ENCODE measurements at regions not wholly inside any gene's neighbourhood (a gene's known extent, or its start where the extent isn't known, plus 50 kb on each side); places are given as distances from the start of the nearest gene placed in this dataset.
"Not testable (repeated sequence)": the region's sequence is repeated elsewhere in the genome, so short reads cannot be mapped to it uniquely, and the experiment has no call there.

- H3K27ac ChIP-seq: no peak overlapping the region
Observed at GRCh38 chr2:87401726-87402345, 346.1 kb upstream of the PLGLB2 start.

GRCh38 chr2:87403893-87404175 is 344.1 kb upstream of the PLGLB2 start:
- no peak for DNase-seq (ENCODE audit: low read depth, low spot score)
- no peak overlapping the region for H3K27ac ChIP-seq

More at GRCh38 chr2:87401726-87402345, 346.1 kb upstream of the PLGLB2 start:
- no peak for DNase-seq (ENCODE audit: low read depth, low spot score)

GRCh38 chr2:87404411-87405255 is 343.3 kb upstream of the PLGLB2 start:
- DNase-seq (ENCODE audit: low read depth, low spot score); H3K27ac ChIP-seq: not testable (repeated sequence)

GRCh38 chr2:87405531-87406216 is 342.2 kb upstream of the PLGLB2 start:
- not testable (repeated sequence) for H3K27ac ChIP-seq; DNase-seq (ENCODE audit: low read depth, low spot score)

- DNase-seq (ENCODE audit: low read depth, low spot score): not testable (repeated sequence)
Observed at GRCh38 chr2:87406406-87407175, 341.3 kb upstream of the PLGLB2 start.

GRCh38 chr2:87409601-87410000 is 338.3 kb upstream of the PLGLB2 start:
- H3K27ac ChIP-seq; DNase-seq (ENCODE audit: low read depth, low spot score): not testable (repeated sequence)

More at GRCh38 chr2:87406406-87407175, 341.3 kb upstream of the PLGLB2 start:
- H3K27ac ChIP-seq: not testable (repeated sequence)

GRCh38 chr2:87410371-87410770 is 337.5 kb upstream of the PLGLB2 start:
- DNase-seq (ENCODE audit: low read depth, low spot score); H3K27ac ChIP-seq: not testable (repeated sequence)

GRCh38 chr2:87412036-87412820 is 335.7 kb upstream of the PLGLB2 start:
- not testable (repeated sequence) for H3K27ac ChIP-seq; DNase-seq (ENCODE audit: low read depth, low spot score)

- not testable (repeated sequence) for DNase-seq (ENCODE audit: low read depth, low spot score); H3K27ac ChIP-seq
Observed at GRCh38 chr2:87414331-87414730, 333.6 kb upstream of the PLGLB2 start.

GRCh38 chr2:87414795-87415570 is 332.9 kb upstream of the PLGLB2 start:
- not testable (repeated sequence) for H3K27ac ChIP-seq; DNase-seq (ENCODE audit: low read depth, low spot score)

- DNase-seq (ENCODE audit: low read depth, low spot score); H3K27ac ChIP-seq: not testable (repeated sequence)
Observed at GRCh38 chr2:87415586-87416265, 332.2 kb upstream of the PLGLB2 start.

- DNase-seq (ENCODE audit: low read depth, low spot score); H3K27ac ChIP-seq: not testable (repeated sequence)
Observed at GRCh38 chr2:87416266-87416592, 331.7 kb upstream of the PLGLB2 start.

- H3K27ac ChIP-seq; DNase-seq (ENCODE audit: low read depth, low spot score): not testable (repeated sequence)
Observed at GRCh38 chr2:87417147-87417546, 330.7 kb upstream of the PLGLB2 start.

GRCh38 chr2:87417742-87418567 is 329.9 kb upstream of the PLGLB2 start:
- DNase-seq (ENCODE audit: low read depth, low spot score); H3K27ac ChIP-seq: not testable (repeated sequence)

- not testable (repeated sequence) for H3K27ac ChIP-seq; DNase-seq (ENCODE audit: low read depth, low spot score)
Observed at GRCh38 chr2:87418823-87419822, 328.8 kb upstream of the PLGLB2 start.

- H3K27ac ChIP-seq; DNase-seq (ENCODE audit: low read depth, low spot score): not testable (repeated sequence)
Observed at GRCh38 chr2:87419980-87420379, 327.9 kb upstream of the PLGLB2 start.
